ENCODE measurements at regions not wholly inside any gene's neighbourhood (a gene's known extent, or its start where the extent isn't known, plus 50 kb on each side); places are given as distances from the start of the nearest gene placed in this dataset.

DNA sequence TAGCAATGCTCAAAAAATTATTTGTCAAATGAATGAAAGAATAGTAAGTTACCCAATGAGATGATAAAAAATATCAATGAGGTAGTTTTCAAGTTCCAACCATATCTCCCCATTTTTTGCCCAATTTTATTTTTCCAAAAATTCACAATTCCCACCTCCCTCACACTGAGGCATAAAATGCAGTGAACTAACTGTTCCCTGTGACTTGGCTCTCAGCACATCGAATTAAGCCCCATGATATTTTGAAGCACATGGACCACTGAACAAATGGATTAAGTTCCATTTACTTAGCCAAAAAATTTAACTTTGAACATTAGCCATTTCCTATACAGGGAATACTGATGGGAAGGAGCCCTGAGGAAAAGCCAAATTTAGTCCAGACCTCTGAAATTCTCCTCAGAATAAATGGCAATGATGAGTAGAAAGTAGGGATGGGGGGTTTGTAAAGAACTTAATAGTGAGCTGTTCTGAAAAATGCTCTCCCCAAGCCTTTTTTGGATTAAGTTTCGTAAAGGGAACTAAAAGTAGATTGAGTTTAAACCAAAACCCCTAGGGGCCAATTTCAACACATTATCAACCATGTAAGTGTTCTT lies 166.3 kb upstream of the GRM3 start (continued):
- TF ChIP-seq, protein P1, sequence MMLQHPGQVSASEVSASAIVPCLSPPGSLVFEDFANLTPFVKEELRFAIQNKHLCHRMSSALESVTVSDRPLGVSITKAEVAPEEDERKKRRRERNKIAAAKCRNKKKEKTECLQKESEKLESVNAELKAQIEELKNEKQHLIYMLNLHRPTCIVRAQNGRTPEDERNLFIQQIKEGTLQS (IDR thresholded peaks at IDR 0.05): no peak
- TF ChIP-seq NR2F2 (IDR thresholded peaks at IDR 0.05): no peak
- no peak for TF ChIP-seq YY1 (IDR thresholded peaks at IDR 0.05)
- no peak for TF ChIP-seq EGR1 (IDR thresholded peaks at IDR 0.05; ENCODE audit: low read depth in 2 of 2)
- TF ChIP-seq JUND (IDR thresholded peaks at IDR 0.05): no peak
- TF ChIP-seq, protein P2, sequence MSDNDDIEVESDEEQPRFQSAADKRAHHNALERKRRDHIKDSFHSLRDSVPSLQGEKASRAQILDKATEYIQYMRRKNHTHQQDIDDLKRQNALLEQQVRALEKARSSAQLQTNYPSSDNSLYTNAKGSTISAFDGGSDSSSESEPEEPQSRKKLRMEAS (IDR thresholded peaks at IDR 0.05): no peak
- no peak for TF ChIP-seq RXRA (IDR thresholded peaks at IDR 0.05)
- no peak for TF ChIP-seq SP1 (IDR thresholded peaks at IDR 0.05)

DNA sequence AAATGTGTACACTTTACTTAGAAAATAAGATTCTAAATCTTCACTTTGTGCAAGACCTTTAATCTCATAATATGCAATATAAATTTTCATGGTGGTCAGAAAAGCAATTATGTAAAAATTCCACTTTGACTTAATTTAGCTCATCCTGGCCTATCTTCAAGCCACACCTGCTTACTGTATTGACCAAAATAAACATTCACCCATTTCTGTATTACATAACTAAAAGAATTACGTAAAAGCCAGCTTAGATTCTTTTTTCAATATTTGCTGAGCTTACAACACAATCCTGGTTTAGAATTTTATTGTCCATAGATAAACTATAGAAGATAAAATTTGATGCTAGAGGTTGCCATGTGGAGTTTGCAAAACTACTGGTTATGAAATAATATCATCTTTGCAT lies 172.9 kb upstream of the GRM3 start:
- no peak overlapping the region for H3K4me3 ChIP-seq (ENCODE audit: low read depth in 1 of 3, low read length in 3 of 3)
- H3K27ac ChIP-seq (ENCODE audit: low read depth in 1 of 2, low read length in 2 of 2): no peak overlapping the region
- no peak overlapping the region for H3K9ac ChIP-seq (ENCODE audit: low read depth in 1 of 2, low read length in 2 of 2)
- TF ChIP-seq SP1 (IDR thresholded peaks at IDR 0.05) (no peak), NR2F2 (IDR thresholded peaks at IDR 0.05) (no peak), RXRA (IDR thresholded peaks at IDR 0.05) (no peak), FOXA1 (IDR thresholded peaks at IDR 0.05) (no peak), HNF4G (IDR thresholded peaks at IDR 0.05) (no peak), RAD21 (IDR thresholded peaks at IDR 0.05) (no peak), EGR1 (IDR thresholded peaks at IDR 0.05; ENCODE audit: low read depth in 2 of 2) (no peak), YY1 (IDR thresholded peaks at IDR 0.05) (no peak), FOXA2 (IDR thresholded peaks at IDR 0.05) (no peak), JUND (IDR thresholded peaks at IDR 0.05) (no peak)
- TF ChIP-seq, protein P2 (IDR thresholded peaks at IDR 0.05): no peak
- TF ChIP-seq, protein P3, sequence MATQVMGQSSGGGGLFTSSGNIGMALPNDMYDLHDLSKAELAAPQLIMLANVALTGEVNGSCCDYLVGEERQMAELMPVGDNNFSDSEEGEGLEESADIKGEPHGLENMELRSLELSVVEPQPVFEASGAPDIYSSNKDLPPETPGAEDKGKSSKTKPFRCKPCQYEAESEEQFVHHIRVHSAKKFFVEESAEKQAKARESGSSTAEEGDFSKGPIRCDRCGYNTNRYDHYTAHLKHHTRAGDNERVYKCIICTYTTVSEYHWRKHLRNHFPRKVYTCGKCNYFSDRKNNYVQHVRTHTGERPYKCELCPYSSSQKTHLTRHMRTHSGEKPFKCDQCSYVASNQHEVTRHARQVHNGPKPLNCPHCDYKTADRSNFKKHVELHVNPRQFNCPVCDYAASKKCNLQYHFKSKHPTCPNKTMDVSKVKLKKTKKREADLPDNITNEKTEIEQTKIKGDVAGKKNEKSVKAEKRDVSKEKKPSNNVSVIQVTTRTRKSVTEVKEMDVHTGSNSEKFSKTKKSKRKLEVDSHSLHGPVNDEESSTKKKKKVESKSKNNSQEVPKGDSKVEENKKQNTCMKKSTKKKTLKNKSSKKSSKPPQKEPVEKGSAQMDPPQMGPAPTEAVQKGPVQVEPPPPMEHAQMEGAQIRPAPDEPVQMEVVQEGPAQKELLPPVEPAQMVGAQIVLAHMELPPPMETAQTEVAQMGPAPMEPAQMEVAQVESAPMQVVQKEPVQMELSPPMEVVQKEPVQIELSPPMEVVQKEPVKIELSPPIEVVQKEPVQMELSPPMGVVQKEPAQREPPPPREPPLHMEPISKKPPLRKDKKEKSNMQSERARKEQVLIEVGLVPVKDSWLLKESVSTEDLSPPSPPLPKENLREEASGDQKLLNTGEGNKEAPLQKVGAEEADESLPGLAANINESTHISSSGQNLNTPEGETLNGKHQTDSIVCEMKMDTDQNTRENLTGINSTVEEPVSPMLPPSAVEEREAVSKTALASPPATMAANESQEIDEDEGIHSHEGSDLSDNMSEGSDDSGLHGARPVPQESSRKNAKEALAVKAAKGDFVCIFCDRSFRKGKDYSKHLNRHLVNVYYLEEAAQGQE (IDR thresholded peaks at IDR 0.05): no peak
- 24% methylated on average over 1 of the region's 1 CpG for WGBS
- H3K36me3 ChIP-seq (ENCODE audit: control insufficient read depth in 4 of 4, insufficient read depth in 3 of 4, low read depth in 1 of 4, low read length in 3 of 4): no peaks in the 10 kb centered on the region
- no peaks in the 10 kb centered on the region for H3K27me3 ChIP-seq (ENCODE audit: control insufficient read depth in 4 of 4, insufficient read depth in 4 of 4, low read length in 3 of 4)
- H3K4me1 ChIP-seq (ENCODE audit: control insufficient read depth in 4 of 4, insufficient read depth in 4 of 4, low read length in 3 of 4): peaks cover 0 to 9% (median 4%) of the 10 kb centered on the region in 4 donors
- no peaks in the 10 kb centered on the region for H3K9me3 ChIP-seq (ENCODE audit: control insufficient read depth in 4 of 4, low read length in 3 of 4)
- no peak for DNase-seq (ENCODE audit: low spot score)

DNA sequence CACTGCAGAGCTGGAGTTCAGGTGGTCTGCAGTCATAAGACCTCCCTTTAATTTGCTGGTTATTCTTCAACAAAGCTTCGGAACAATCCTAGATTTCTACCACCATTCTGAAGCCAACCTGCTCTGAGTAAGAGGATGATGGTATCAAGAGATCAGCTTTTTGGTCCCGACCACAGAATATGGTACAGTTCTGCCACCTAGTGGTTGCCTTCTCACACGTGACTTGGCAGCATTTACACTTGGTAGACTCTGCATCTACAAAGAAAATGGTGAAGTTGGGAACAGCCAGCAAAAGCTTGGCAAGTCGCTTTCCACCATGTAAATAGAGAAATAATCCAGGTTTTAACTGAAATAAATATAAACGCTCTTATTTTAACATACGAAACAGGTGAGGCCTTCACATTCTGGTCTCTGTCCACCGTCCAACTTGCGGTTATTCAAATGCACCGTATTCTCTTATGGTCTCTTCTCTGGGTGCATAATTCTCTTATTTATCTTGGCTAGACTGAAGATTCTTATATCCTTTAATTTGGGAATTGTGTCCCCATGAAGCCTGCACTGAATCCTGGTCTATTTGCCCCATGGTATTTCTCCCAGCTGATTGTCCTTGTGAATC lies 173.9 kb upstream of the GRM3 start:
- Histone ChIP-seq H3K27me3 (ENCODE audit: control insufficient read depth in 4 of 4, insufficient read depth in 4 of 4, low read length in 3 of 4) (no peaks in the 10 kb centered on the region), H3K9me3 (ENCODE audit: control insufficient read depth in 4 of 4, low read length in 3 of 4) (no peaks in the 10 kb centered on the region), H3K4me3 (ENCODE audit: low read depth in 1 of 3, low read length in 3 of 3) (no peak overlapping the region), H3K9ac (ENCODE audit: low read depth in 1 of 2, low read length in 2 of 2) (no peak overlapping the region), H3K27ac (ENCODE audit: low read depth in 1 of 2, low read length in 2 of 2) (no peak overlapping the region), H3K36me3 (ENCODE audit: control insufficient read depth in 4 of 4, insufficient read depth in 3 of 4, low read depth in 1 of 4, low read length in 3 of 4) (no peaks in the 10 kb centered on the region), H3K4me1 (ENCODE audit: control insufficient read depth in 4 of 4, insufficient read depth in 4 of 4, low read length in 3 of 4) (peaks cover 0 to 9% (median 4%) of the 10 kb centered on the region in 4 donors)
- TF ChIP-seq, protein P4, sequence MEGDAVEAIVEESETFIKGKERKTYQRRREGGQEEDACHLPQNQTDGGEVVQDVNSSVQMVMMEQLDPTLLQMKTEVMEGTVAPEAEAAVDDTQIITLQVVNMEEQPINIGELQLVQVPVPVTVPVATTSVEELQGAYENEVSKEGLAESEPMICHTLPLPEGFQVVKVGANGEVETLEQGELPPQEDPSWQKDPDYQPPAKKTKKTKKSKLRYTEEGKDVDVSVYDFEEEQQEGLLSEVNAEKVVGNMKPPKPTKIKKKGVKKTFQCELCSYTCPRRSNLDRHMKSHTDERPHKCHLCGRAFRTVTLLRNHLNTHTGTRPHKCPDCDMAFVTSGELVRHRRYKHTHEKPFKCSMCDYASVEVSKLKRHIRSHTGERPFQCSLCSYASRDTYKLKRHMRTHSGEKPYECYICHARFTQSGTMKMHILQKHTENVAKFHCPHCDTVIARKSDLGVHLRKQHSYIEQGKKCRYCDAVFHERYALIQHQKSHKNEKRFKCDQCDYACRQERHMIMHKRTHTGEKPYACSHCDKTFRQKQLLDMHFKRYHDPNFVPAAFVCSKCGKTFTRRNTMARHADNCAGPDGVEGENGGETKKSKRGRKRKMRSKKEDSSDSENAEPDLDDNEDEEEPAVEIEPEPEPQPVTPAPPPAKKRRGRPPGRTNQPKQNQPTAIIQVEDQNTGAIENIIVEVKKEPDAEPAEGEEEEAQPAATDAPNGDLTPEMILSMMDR (IDR thresholded peaks at IDR 0.05; ENCODE audit: low read depth, low read length, missing input control): peak; percentile 69
- TF ChIP-seq, protein P1 (IDR thresholded peaks at IDR 0.05): no peak
- TF ChIP-seq RAD21 (IDR thresholded peaks at IDR 0.05): peak; percentile 85 to 87
- TF ChIP-seq YY1 (IDR thresholded peaks at IDR 0.05): peak; percentile 43
- 43% methylated on average over 9 of the region's 9 CpGs for WGBS
- DNase-seq (ENCODE audit: low spot score): peak; percentile 43

Data from liver (tissue), 8 donors.